Keratinocyte (primary cell): ENCODE measurements at regions not wholly inside any gene's neighbourhood (a gene's known extent, or its start where the extent isn't known, plus 50 kb on each side); places are given as distances from the start of the nearest gene placed in this dataset.

Experiments
- CTCF ChIP-seq, 3 experiments: IDR thresholded peaks in 1 of 3; conservative IDR thresholded peaks in 1 of 3; optimal IDR thresholded peaks in 1 of 3; 2 replicates in 2 of 3; 3 replicates in 1 of 3; pipeline versions ENCODE3 to v1.5.1; 2011; ENCODE audit warnings: low read length in 3 of 3, mild to moderate bottlenecking in 3 of 3, moderate library complexity in 2 of 3, control low read depth in 1 of 3, inconsistent platforms in 1 of 3; ENCODE audit not compliant: insufficient read depth in 2 of 3; ENCODE audit errors: extremely low read depth in 1 of 3
- EZH2 ChIP-seq: IDR thresholded peaks from one replicate; pipeline ENCODE4 v1.6.1; 2012; ENCODE audit warnings: inconsistent platforms, mild to moderate bottlenecking, low read length, moderate library complexity

- TF ChIP-seq EZH2 (no peak), CTCF (optimal IDR thresholded peaks at IDR 0.05 in 1 of 3, IDR thresholded peaks at IDR 0.05 in 1 of 3, conservative IDR thresholded peaks at IDR 0.05 in 1 of 3; ENCODE audit: extremely low read depth in 1 of 3, insufficient read depth in 2 of 3, low read length in 3 of 3) (no peak)
Measured at GRCh38 chr18:38843291-38843690, 1277.7 kb upstream of the CELF4 start.
